SK-N-SH (cell line): ENCODE measurements at regions not wholly inside any gene's neighbourhood (a gene's known extent, or its start where the extent isn't known, plus 50 kb on each side); places are given as distances from the start of the nearest gene placed in this dataset.

ENCODE experiments used
- CTCF ChIA-PET: fragments of 300-600, 350-600 bp; formaldehyde crosslinking; extraction: SDS; loops from one replicate; lab custom pipeline; 2021; lab: Yijun Ruan, JAX
- POLR2A ChIA-PET: fragments of 350-600 bp; sonication (Branson Sonifier 250); formaldehyde crosslinking; extraction: SDS; loops from one replicate; lab custom pipeline; 2020; ENCODE audit warnings: antibody characterized with exemption, inconsistent platforms; lab: Yijun Ruan, JAX
- DNase-seq: peaks from one replicate; pipeline ENCODE4 v3.0.0; 2012
- H2AFZ ChIP-seq: fragments of 200-600 bp; sonication (generic); 2 replicates; pipeline ENCODE4 v1.8.1; 2016; ENCODE audit warnings: antibody characterized with exemption, mild to moderate bottlenecking, low read depth
- H3F3A ChIP-seq: fragments of 200-600 bp; sonication (generic); replicated peaks from 2 replicates; pipeline ENCODE3; 2016; ENCODE audit warnings: antibody characterized with exemption, mild to moderate bottlenecking; ENCODE audit not compliant: insufficient read depth
- H3K27ac ChIP-seq, 2 experiments: fragments of 200-500 bp in 1 of 2; fragments of 200-600 bp in 1 of 2; sonication (Bioruptor generic) in 1 of 2; sonication (generic), shearing (Covaris generic) in 1 of 2; 2 replicates each; pipeline versions ENCODE4 v1.5.1 to v1.6.1; 2014 to 2016; ENCODE audit warnings: low read depth in 2 of 2, inconsistent platforms in 1 of 2, low read length in 1 of 2, mild to moderate bottlenecking in 1 of 2, mixed read lengths in 1 of 2
- H3K27me3 ChIP-seq: fragments of 200-600 bp; sonication (generic), shearing (Covaris generic); 2 replicates; pipeline ENCODE4 v1.6.1; 2016; ENCODE audit warnings: mixed run types; ENCODE audit not compliant: insufficient read depth
- H3K36me3 ChIP-seq, 2 experiments: fragments of 200-500 bp in 1 of 2; fragments of 200-600 bp in 1 of 2; sonication (Bioruptor generic) in 1 of 2; sonication (generic) in 1 of 2; replicated peaks in 1 of 2; 2 replicates each; pipeline versions ENCODE3 to v1.5.1; 2014 to 2016; ENCODE audit warnings: low read length in 1 of 2, mild to moderate bottlenecking in 1 of 2; ENCODE audit not compliant: insufficient read depth in 2 of 2, control insufficient read depth in 1 of 2
- H3K4me1 ChIP-seq, 2 experiments: fragments of 200-500 bp in 1 of 2; fragments of 200-600 bp in 1 of 2; sonication (Bioruptor generic) in 1 of 2; sonication (generic), shearing (Covaris generic) in 1 of 2; 2 replicates each; pipeline versions ENCODE4 v1.5.1 to v1.6.1; 2014 to 2016; ENCODE audit warnings: low read depth in 1 of 2, low read length in 1 of 2, mixed run types in 1 of 2; ENCODE audit not compliant: insufficient read depth in 2 of 2, control insufficient read depth in 1 of 2
- H3K4me2 ChIP-seq: fragments of 200-600 bp; sonication (generic), shearing (Covaris generic); 2 replicates; pipeline ENCODE4 v1.6.1; 2017; ENCODE audit warnings: mixed run types
- H3K4me3 ChIP-seq, 2 experiments: fragments of 200-500 bp in 1 of 2; fragments of 200-600 bp in 1 of 2; sonication (Bioruptor generic) in 1 of 2; sonication (generic), shearing (Covaris generic) in 1 of 2; 2 replicates each; pipeline versions ENCODE4 v1.5.1 to v1.8.1; 2014 to 2016; ENCODE audit warnings: low read depth in 2 of 2, inconsistent platforms in 1 of 2, low read length in 1 of 2, mild to moderate bottlenecking in 1 of 2, mixed read lengths in 1 of 2, moderate library complexity in 1 of 2
- H3K79me2 ChIP-seq: fragments of 200-600 bp; sonication (generic); 2 replicates; pipeline ENCODE4 v1.8.1; 2017; ENCODE audit warnings: mild to moderate bottlenecking; ENCODE audit not compliant: insufficient read depth
- H3K9ac ChIP-seq: fragments of 200-600 bp; sonication (generic); 2 replicates; pipeline ENCODE4 v1.6.1; 2017; ENCODE audit warnings: mixed run types
- H3K9me2 ChIP-seq: fragments of 200-600 bp; sonication (generic); 2 replicates; pipeline ENCODE4 v1.6.1; 2017; ENCODE audit warnings: mixed run types
- H3K9me3 ChIP-seq: fragments of 200-600 bp; sonication (generic); 2 replicates; pipeline ENCODE4 v1.6.1; 2017; ENCODE audit warnings: mixed run types, mild to moderate bottlenecking, moderate library complexity
- H4K20me1 ChIP-seq: fragments of 200-600 bp; sonication (generic); 2 replicates; pipeline ENCODE4 v1.6.1; 2017; ENCODE audit warnings: mild to moderate bottlenecking, mixed run types; ENCODE audit not compliant: insufficient read depth
- CTCF ChIP-seq: fragments of 200-600 bp; sonication (generic); IDR thresholded peaks from 2 replicates; pipeline ENCODE4 v1.6.1; 2017; ENCODE audit warnings: antibody characterized with exemption, mild to moderate bottlenecking, moderate library complexity
- ELF1 ChIP-seq: IDR thresholded peaks from 2 replicates; pipeline ENCODE4 v1.4.0; 2012
- EZH2phosphoT487 ChIP-seq: fragments of 200-600 bp; sonication (generic); IDR thresholded peaks from 2 replicates; pipeline ENCODE4 v1.6.1; 2017; ENCODE audit warnings: low read depth, mixed run types, mild to moderate bottlenecking, antibody characterized with exemption, moderate library complexity, borderline replicate concordance
- FOSL2 ChIP-seq: IDR thresholded peaks from 2 replicates; pipeline ENCODE4 v1.4.0; 2012; ENCODE audit warnings: low read depth, mild to moderate bottlenecking, moderate library complexity, borderline replicate concordance
- FOXM1 ChIP-seq: IDR thresholded peaks from 2 replicates; pipeline ENCODE4 v1.4.0; 2012; ENCODE audit warnings: low read depth, mild to moderate bottlenecking
- GATA2 ChIP-seq: sonication (generic); formaldehyde crosslinking; IDR thresholded peaks from 2 replicates; pipeline ENCODE4 v1.5.0; 2020; ENCODE audit warnings: mild to moderate bottlenecking, missing genetic modification reagents
- JUND ChIP-seq: IDR thresholded peaks from 2 replicates; pipeline ENCODE4 v1.4.0; 2012
- MEF2A ChIP-seq: IDR thresholded peaks from 2 replicates; pipeline ENCODE4 v1.4.0; 2012; ENCODE audit warnings: low read depth, borderline replicate concordance
- NFIC ChIP-seq: IDR thresholded peaks from 2 replicates; pipeline ENCODE4 v1.4.0; 2012; ENCODE audit warnings: borderline replicate concordance
- RCOR1 ChIP-seq: fragments of 150-350 bp; IDR thresholded peaks from 2 replicates; pipeline ENCODE4 v1.6.1; 2017; ENCODE audit warnings: antibody characterized with exemption, low read length
- REST ChIP-seq: IDR thresholded peaks from 2 replicates; pipeline ENCODE4 v1.6.1; 2012; ENCODE audit warnings: mild to moderate bottlenecking, low read depth, low read length, moderate library complexity
- SIN3A ChIP-seq: IDR thresholded peaks from 2 replicates; pipeline ENCODE4 v1.6.1; 2012; ENCODE audit warnings: low read depth, mild to moderate bottlenecking, low read length, moderate library complexity, borderline replicate concordance
- SMC3 ChIP-seq: IDR thresholded peaks from 2 replicates; pipeline ENCODE4 v1.6.1; 2012; ENCODE audit warnings: low read depth, low read length, improper control_type of control experiment
- USF2 ChIP-seq: fragments of 150-350 bp; IDR thresholded peaks from 2 replicates; pipeline ENCODE4 v1.6.1; 2017; ENCODE audit warnings: antibody characterized with exemption, low read length, low read depth, borderline replicate concordance
- YY1 ChIP-seq: IDR thresholded peaks from 2 replicates; pipeline ENCODE4 v1.4.0; 2012; ENCODE audit warnings: low read depth, mild to moderate bottlenecking
- ZBTB33 ChIP-seq: IDR thresholded peaks from 2 replicates; pipeline ENCODE4 v1.4.0; 2012; ENCODE audit warnings: low read depth, borderline replicate concordance
- WGBS: methylation state at CpG from one replicate; pipeline ENCODE4 v1.1.6; 2017; ENCODE audit warnings: low lambda C conversion rate; 5-methylcytosine and 5-hydroxymethylcytosine counted together
- TF ChIP-seq, protein P1 (sequence below): IDR thresholded peaks from 2 replicates; pipeline ENCODE4 v1.4.0; 2012; ENCODE audit warnings: low read depth, borderline replicate concordance
- TF ChIP-seq, protein P2 (sequence below): fragments of 150-350 bp; IDR thresholded peaks from 2 replicates; pipeline ENCODE4 v1.6.1; 2016; ENCODE audit warnings: mild to moderate bottlenecking, low read depth, low read length
- TF ChIP-seq, protein P3 (sequence below): IDR thresholded peaks from 2 replicates; pipeline ENCODE4; 2012

GRCh38 chr3:127050733-127051132 lies 67.8 kb downstream of the PLXNA1 start:
- no peak overlapping the region for H3K4me3 ChIP-seq
- CTCF ChIA-PET = no interaction called here

More at GRCh38 chr3:127050733-127051132, 67.8 kb downstream of the PLXNA1 start:
- POLR2A ChIA-PET = no interaction called here
- Histone ChIP-seq H3K9me2 (no peaks in the 10 kb centered on the region), H3K27ac (no peak overlapping the region), H3K9me3 (no peaks in the 10 kb centered on the region), H4K20me1 (no peaks in the 10 kb centered on the region), H3F3A (no peaks in the 10 kb centered on the region), H3K27me3 (no peaks in the 10 kb centered on the region), H2AFZ (no peak overlapping the region), H3K36me3 (no peaks in the 10 kb centered on the region), H3K79me2 (no peaks in the 10 kb centered on the region), H3K4me1 (no peaks in the 10 kb centered on the region)
- no peak for DNase-seq
- TF ChIP-seq MEF2A (no peak), ELF1 (no peak), SMC3 (no peak), FOSL2 (no peak), FOXM1 (no peak), SIN3A (no peak), USF2 (no peak), NFIC (no peak), REST (no peak), YY1 (no peak), GATA2 (CRISPR knock-in tag) (no peak), JUND (no peak), ZBTB33 (no peak), CTCF (no peak), EZH2phosphoT487 (no peak), RCOR1 (no peak)
- TF ChIP-seq, protein P1, sequence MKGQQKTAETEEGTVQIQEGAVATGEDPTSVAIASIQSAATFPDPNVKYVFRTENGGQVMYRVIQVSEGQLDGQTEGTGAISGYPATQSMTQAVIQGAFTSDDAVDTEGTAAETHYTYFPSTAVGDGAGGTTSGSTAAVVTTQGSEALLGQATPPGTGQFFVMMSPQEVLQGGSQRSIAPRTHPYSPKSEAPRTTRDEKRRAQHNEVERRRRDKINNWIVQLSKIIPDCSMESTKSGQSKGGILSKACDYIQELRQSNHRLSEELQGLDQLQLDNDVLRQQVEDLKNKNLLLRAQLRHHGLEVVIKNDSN = no peak
- TF ChIP-seq, protein P2, sequence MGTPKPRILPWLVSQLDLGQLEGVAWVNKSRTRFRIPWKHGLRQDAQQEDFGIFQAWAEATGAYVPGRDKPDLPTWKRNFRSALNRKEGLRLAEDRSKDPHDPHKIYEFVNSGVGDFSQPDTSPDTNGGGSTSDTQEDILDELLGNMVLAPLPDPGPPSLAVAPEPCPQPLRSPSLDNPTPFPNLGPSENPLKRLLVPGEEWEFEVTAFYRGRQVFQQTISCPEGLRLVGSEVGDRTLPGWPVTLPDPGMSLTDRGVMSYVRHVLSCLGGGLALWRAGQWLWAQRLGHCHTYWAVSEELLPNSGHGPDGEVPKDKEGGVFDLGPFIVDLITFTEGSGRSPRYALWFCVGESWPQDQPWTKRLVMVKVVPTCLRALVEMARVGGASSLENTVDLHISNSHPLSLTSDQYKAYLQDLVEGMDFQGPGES = no peak
- TF ChIP-seq, protein P3, sequence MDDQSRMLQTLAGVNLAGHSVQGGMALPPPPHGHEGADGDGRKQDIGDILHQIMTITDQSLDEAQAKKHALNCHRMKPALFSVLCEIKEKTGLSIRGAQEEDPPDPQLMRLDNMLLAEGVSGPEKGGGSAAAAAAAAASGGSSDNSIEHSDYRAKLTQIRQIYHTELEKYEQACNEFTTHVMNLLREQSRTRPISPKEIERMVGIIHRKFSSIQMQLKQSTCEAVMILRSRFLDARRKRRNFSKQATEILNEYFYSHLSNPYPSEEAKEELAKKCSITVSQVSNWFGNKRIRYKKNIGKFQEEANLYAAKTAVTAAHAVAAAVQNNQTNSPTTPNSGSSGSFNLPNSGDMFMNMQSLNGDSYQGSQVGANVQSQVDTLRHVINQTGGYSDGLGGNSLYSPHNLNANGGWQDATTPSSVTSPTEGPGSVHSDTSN = no peak
- TF ChIP-seq, all 33 proteins: peak for 0
- Histone ChIP-seq H3K4me2 (no peak overlapping the region), H3K9ac (no peak overlapping the region)
- WGBS = 41% methylated on average over 5 of the region's 7 CpGs
